A172 (cell line): ENCODE measurements at regions not wholly inside any gene's neighbourhood (a gene's known extent, or its start where the extent isn't known, plus 50 kb on each side); places are given as distances from the start of the nearest gene placed in this dataset.
A peak's percentile ranks its signal among the peaks of the same experiment; 100 is the strongest.
"Not testable (repeated sequence)": the region's sequence is repeated elsewhere in the genome, so short reads cannot be mapped to it uniquely, and the experiment has no call there.

ENCODE experiments used
- DNase-seq: peaks from one replicate; pipeline ENCODE4 v3.0.0-alpha.2; 2015; ENCODE audit warnings: low spot score

DNA sequence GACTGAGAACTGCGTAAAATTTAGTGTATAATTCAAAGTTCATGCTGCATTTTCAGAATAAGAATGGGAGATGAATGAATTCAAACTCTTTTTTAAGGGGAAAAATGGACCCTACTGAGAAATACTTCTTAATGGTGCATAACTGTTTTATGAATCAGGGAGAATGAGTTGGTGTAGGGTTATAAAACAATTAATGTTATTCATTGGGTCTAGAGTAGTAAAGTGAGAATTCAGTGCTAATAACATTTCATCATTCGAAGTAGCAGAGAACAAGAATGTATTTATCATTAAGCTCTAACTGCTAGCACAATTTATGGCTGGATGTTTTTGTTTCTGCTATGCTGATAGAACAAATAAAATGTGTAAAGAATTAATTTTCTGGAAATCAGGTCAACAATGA lies 310.2 kb downstream of the SLITRK5 start:
- no peak for DNase-seq

DNA sequence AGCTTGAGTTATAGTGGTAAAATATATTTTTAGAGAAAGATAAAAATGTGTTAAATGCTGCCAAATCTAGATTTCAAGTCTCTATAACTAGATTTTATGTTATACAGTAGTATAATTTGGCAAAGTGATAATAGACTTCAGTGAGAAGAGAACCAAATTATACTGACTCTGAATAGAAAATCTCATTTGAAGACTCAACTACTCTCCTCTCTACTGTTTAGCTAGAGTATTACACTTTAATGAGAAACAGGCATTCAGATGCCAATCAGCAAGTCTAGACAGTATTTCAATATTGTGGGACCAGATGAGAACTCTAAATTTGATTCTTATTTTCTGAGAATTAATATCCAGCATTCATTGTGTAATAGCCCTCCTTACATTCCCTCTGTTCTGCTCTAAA lies 311.2 kb downstream of the SLITRK5 start:
- no peak for DNase-seq

DNA sequence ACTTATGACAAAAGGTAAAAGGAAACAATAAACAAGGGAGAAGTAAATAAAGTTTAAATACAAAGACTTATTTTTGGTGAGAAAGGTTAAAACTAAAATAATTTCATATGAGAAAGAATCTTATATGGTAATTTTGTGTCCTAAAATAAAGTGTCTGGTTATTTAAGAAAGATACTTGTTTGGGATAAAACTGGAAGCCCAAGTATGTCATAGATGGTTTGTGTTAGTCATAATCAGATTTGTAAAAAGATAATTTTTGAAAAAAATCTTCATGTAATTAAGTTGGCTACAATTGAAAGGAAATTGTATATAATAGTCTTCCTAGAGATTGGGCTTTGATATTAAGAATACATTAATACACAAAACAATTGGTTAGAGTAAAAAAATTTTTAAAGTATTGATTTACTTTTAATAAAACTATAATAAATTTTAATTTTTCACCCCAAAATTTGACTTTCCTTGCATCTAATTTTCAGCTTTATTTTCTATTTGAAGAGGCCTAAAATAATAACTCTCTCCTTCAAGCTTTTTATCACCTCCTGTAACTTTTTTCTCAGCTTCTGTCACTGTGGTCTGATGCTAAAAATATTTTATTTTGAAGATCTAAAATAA lies 315.6 kb downstream of the SLITRK5 start:
- no peak for DNase-seq

- DNase-seq: no peak
These were observed 326.9 kb downstream of the SLITRK5 start for GRCh38 chr13:87998081-87998480.

DNA sequence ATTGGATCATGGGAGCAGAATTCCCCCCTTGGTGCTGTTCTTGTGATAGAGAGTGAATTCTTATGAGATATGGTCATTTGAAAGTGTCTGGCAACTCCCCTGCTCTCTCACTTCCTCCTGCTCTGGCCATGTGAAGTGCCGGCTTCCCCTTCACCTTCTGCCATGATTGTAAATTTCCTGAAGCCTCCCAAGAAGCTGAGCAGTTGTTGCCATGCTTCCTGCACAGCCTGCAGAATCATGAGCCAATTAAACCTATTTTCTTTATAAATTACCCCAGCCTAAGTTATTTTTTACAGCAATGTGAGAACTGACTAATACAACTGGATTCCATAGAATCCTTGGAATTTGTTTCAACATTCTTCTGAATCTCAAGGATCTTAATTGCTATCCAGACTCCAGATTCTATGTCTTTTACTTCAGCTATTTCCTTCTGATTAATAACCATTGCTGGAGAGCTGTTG lies 328.1 kb downstream of the SLITRK5 start:
- peak; percentile 87 for DNase-seq

- peak; percentile 59 for DNase-seq
These were observed 328.6 kb downstream of the SLITRK5 start for GRCh38 chr13:87999788-88000187.

DNA sequence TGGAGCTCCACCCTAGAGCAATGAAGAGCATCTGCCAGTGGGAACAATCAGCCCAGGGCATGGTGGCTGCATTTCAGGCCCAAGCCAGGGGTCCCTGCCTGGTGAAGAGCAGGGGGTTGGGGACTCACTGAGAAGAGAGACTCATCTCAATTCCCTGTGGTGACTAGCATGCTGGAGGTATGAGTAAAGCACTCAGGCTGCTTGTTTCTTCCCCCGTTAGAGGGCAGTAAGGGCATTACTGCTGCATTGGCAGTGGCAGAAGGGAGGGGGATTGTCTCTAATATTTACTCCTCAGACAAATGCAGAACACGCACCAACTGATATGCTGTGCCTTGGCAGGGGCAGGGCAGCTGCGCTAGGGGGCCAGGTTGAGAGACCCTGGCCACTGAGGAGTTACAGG lies 329.1 kb downstream of the SLITRK5 start:
- peak; percentile 61 for DNase-seq

DNA sequence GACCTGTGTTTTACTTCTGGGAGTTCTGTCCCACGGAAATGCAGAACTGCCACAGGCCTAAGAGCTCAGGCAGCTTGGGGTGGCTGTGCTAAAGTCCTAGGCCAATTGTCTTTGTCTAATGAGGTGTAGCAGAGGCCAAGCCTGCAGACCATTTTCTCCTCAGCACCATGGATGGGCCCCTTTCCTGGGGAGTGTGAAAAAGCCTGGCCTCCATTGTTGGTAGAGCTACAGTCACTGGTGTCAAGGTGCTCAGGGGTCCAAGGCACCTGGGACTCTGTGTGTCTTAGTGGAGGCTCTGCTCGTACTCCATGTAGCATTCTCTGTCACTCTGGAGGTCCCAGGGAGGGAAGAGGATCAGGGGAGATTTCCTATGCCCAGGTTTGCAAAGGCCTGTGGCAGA lies 329.6 kb downstream of the SLITRK5 start:
- DNase-seq: no peak

GRCh38 chr13:88005188-88005587 lies 334.0 kb downstream of the SLITRK5 start:
- no peak for DNase-seq

DNA sequence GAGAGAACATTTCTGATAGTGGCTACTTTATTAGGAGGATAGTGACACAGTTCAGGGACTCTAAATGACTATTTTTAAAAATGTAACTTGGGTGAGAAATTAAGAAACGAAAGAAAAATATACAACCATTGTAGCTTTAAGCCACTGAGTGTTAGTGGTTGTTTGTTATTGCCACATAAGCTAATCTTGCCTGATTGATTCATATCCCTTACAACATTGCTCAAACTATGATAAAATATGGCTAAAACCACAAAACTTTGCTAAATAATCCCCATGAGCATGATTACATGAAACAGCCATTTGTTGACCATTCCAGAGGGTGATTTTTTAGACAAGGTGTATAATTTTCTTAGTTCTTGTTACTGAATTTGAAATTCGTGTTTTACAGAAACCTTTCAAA lies 343.4 kb downstream of the SLITRK5 start:
- DNase-seq: no peak

GRCh38 chr13:88022431-88023208 lies 351.4 kb downstream of the SLITRK5 start:
- no peak for DNase-seq

DNA sequence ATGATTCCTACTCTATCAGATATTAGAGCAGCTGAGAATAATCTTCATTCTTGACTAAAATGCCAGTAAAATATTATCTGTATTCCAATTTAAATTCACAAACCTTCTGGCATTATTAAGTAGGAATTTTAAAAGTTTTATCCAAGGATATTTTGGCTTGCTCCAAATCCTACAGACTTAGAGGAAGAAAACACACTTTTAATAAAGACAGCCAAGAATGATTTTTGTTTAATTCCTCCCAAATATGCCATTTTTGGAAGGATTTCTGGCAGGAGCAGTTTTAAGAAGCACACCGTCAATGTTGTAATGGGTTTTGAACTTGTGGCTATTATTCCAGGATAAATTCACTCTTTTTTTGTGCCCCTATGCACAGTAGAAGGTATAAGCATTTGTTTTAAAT lies 355.1 kb downstream of the SLITRK5 start:
- no peak for DNase-seq

DNA sequence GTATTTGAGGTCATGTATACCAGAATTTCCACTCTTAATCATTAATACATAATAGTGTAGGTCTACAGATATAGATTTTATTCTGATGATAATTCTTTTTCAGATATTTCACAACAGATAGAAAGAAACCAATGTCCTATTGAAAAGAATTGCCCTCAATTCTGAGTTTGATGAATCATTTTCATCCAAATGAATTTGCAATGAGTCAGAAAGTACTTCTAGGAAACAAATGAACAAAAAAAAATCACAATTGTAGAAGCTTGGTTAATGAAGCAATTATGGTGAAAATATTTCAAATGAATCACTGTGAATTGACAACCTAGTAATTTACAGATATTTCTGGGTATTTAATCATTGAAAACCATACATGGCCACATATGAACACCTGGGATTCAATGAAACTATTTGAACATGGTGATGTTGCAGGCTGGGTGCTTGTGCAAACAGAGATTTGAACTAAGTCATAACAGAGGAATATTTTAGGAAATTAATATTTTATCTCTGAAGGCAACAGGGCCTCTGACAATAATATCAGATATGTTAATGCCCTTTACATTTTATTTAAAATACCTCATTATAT lies 360.9 kb downstream of the SLITRK5 start:
- peak; percentile 23 for DNase-seq

GRCh38 chr13:88036205-88036604 lies 365.0 kb downstream of the SLITRK5 start:
- not testable (repeated sequence) for DNase-seq

DNA sequence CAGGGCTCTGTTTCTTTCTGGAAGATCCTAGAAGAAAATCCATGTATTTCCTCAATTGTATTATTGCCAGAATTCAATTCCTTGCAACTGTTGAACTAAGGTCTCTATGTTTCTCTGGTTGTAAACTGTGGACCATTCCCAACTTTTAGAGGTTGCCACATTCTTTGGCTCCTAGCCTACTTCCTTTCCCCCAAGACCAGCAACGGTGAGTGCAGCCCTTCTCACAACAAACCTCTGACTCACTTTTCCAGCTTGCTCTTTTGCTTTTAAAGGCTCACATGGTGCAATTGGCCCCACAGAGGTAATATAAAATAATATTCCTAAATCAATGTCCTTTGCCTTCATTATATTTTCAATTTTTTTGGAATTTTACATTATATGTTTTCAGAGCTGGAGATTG lies 371.3 kb downstream of the SLITRK5 start:
- DNase-seq: peak; percentile 4

- DNase-seq: no peak
These were observed 380.7 kb downstream of the SLITRK5 start for GRCh38 chr13:88051746-88052482.

GRCh38 chr13:88063741-88064140 lies 392.6 kb downstream of the SLITRK5 start:
- DNase-seq: no peak

DNA sequence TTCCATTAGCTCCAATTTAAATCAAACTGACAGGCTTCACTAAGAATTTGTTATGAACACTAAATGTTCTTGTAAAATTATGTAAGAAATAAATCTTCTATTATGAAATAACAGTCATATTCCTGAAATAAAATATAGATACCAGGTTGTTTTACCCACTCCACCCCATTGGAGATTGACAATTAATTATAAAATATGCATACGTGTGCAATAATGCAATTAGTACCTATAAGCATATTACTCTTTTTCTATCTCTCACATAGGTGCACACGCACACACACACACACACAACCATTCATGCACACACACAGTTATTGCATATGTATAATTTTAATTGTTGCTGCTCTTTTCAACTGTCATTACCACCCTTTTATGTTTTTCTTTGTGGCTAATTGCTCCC lies 395.7 kb downstream of the SLITRK5 start:
- DNase-seq: no peak

DNA sequence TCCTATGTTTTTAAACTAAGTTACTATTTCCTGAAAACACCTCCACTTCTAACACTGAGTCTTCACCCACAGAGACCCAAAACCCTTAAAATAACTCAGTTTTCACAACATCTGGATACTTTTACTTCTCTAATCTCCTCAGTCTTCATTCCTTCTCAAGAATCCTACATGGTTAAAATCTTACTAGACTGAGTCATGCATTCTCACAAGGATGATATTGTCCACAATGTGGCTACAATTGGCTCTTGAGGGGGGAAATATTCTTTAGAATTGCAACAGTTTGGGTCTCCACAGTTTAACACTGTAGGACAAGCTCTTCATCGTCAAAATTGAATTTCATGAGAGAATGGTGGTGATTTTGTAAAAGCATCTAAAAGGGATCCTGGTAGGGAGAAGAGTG lies 397.1 kb downstream of the SLITRK5 start:
- DNase-seq: no peak

DNA sequence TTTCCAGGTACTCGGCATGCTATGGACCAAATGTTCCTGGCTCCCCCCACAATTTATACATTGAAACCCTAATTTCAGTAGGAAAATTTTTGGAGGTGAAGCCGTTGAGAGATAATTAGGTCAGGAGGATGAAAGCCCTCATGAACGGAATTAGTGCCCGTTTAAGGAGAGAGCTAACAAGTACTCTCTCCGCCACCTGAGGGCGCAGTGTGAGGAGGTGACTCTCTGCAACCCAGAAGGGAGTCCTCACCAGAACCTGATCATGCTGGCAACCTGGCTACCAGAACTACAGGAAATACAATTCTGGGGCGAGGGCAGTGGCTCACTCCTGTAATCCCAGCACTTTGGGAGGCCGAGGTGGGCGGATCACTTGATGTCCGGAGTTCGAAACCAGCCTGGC lies 397.8 kb downstream of the SLITRK5 start:
- no peak for DNase-seq

- DNase-seq: peak; percentile 23
These were observed 400.2 kb downstream of the SLITRK5 start for GRCh38 chr13:88071371-88071770.

- DNase-seq: no peak
These were observed 403.8 kb downstream of the SLITRK5 start for GRCh38 chr13:88074794-88075510.
